ENCODE measurements at regions not wholly inside any gene's neighbourhood (a gene's known extent, or its start where the extent isn't known, plus 50 kb on each side); places are given as distances from the start of the nearest gene placed in this dataset.
"Not testable (repeated sequence)": the region's sequence is repeated elsewhere in the genome, so short reads cannot be mapped to it uniquely, and the experiment has no call there.

- TF ChIP-seq CTCF, EP300 (IDR thresholded peaks at IDR 0.05): not testable (repeated sequence)
These were observed 183.2 kb upstream of the IPO5 start for GRCh38 chr13:97770231-97770630.
